PC-9 (cell line): ENCODE measurements at regions not wholly inside any gene's neighbourhood (a gene's known extent, or its start where the extent isn't known, plus 50 kb on each side); places are given as distances from the start of the nearest gene placed in this dataset.

Source experiments
- EZH2 ChIP-seq: fragments of 200-600 bp; sonication (generic); IDR thresholded peaks from 2 replicates; pipeline ENCODE4 v1.8.0; 2017; ENCODE audit warnings: antibody characterized with exemption, low read depth
- TF ChIP-seq, protein P1 (sequence below): fragments of 200-600 bp; sonication (generic); conservative IDR thresholded peaks from 2 replicates; pipeline ENCODE4 v1.6.1; 2017; ENCODE audit warnings: mixed run types, antibody characterized with exemption, mild to moderate bottlenecking, moderate library complexity

DNA sequence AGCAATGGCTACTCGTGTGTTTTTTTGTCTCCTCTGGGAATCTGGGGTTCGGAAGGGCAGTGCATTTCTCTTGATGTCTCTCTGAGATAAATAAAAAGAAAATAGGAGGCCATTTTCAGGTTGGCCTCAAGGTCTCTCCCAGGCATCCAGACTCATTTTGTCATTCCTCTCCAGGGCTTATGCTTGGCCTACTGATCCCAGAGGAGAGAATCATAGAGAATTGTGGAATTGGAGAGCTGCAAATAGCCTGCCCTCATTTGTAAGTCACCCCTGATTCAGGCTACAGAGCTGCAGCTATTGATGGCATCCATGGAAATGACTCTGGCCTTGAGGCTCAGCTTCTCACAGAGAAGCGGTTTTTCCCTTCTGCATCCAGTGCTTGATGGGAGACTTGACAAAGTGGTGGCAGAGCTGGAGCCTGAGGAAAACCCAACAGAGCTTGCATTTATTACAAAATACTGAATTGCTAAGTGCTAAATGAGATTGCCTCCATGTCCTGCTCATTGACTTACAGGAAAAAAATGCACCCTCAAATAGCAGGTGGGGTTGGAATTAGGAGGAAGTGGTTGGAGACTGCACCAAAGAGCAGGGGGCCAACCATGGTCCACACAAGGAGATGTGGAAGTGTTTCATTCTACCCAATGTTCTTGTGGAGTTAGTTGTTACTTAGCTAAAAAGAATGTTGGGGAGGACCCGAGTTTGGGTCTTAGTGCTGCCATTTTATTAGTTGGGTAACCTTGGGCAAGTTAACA, 140.4 kb downstream of the S1PR1 start:
- TF ChIP-seq, protein P1, sequence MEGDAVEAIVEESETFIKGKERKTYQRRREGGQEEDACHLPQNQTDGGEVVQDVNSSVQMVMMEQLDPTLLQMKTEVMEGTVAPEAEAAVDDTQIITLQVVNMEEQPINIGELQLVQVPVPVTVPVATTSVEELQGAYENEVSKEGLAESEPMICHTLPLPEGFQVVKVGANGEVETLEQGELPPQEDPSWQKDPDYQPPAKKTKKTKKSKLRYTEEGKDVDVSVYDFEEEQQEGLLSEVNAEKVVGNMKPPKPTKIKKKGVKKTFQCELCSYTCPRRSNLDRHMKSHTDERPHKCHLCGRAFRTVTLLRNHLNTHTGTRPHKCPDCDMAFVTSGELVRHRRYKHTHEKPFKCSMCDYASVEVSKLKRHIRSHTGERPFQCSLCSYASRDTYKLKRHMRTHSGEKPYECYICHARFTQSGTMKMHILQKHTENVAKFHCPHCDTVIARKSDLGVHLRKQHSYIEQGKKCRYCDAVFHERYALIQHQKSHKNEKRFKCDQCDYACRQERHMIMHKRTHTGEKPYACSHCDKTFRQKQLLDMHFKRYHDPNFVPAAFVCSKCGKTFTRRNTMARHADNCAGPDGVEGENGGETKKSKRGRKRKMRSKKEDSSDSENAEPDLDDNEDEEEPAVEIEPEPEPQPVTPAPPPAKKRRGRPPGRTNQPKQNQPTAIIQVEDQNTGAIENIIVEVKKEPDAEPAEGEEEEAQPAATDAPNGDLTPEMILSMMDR: no peak
- no peak for TF ChIP-seq EZH2
